ENCODE measurements at regions not wholly inside any gene's neighbourhood (a gene's known extent, or its start where the extent isn't known, plus 50 kb on each side); places are given as distances from the start of the nearest gene placed in this dataset.

DNA sequence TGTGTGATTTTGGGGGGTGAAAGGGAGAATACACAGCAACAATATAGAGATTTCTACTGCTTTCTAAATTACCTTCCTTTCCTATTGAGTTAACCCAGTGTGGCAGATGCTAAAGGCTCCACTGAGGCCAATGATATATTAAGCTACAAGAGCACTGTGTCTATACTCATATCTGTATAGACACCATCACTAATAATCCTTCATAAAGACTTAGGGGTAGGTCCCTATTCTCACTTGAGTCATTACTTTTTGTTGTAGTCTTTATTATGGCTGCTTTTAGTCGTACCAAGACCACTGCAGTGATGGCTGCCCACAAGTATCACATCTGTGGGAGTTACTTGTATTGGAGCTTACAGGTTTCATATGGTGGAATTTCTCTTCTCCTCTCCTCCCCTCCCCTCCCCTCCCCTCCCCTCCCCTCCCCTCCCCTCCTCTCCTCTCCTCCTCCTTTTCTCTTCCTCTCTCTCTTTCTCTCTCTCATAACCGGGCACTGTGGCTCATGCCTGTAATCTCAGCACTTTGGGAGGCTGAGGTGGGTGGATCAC is 637.6 kb downstream of the ADCYAP1 start:
- TF ChIP-seq CTCF (IDR thresholded peaks at IDR 0.05; ENCODE audit: low read depth, low read length) = no peak
- TF ChIP-seq EZH2phosphoT487 (IDR thresholded peaks at IDR 0.05; ENCODE audit: low read depth) = no peak

Data from OCI-LY3 (cell line).